Thyroid gland (tissue), 4 donors: ENCODE measurements at regions not wholly inside any gene's neighbourhood (a gene's known extent, or its start where the extent isn't known, plus 50 kb on each side); places are given as distances from the start of the nearest gene placed in this dataset.

Experiments used
- POLR2A ChIP-seq, 2 donors: fragments of 450-650 bp; IDR thresholded peaks; one replicate each; pipeline ENCODE4 v1.6.1; 2017; ENCODE audit warnings: antibody characterized with exemption in 2 of 2, mild to moderate bottlenecking in 2 of 2, moderate library complexity in 1 of 2
- TF ChIP-seq, protein P1 (sequence below), 6 experiments: fragments of 200-600 bp in 3 of 6; fragments of 450-650 bp in 3 of 6; sonication (generic) in 3 of 6; IDR thresholded peaks; one replicate each; pipeline ENCODE4 v1.5.1; 2016 to 2019; ENCODE audit warnings: antibody characterized with exemption in 6 of 6, mild to moderate bottlenecking in 2 of 6, inconsistent platforms in 1 of 6, moderate library complexity in 1 of 6

GRCh38 chr3:148221303-148221702 lies 476.4 kb upstream of the AGTR1 start:
- no peak for TF ChIP-seq POLR2A (IDR thresholded peaks at IDR 0.05)
- TF ChIP-seq, protein P1, sequence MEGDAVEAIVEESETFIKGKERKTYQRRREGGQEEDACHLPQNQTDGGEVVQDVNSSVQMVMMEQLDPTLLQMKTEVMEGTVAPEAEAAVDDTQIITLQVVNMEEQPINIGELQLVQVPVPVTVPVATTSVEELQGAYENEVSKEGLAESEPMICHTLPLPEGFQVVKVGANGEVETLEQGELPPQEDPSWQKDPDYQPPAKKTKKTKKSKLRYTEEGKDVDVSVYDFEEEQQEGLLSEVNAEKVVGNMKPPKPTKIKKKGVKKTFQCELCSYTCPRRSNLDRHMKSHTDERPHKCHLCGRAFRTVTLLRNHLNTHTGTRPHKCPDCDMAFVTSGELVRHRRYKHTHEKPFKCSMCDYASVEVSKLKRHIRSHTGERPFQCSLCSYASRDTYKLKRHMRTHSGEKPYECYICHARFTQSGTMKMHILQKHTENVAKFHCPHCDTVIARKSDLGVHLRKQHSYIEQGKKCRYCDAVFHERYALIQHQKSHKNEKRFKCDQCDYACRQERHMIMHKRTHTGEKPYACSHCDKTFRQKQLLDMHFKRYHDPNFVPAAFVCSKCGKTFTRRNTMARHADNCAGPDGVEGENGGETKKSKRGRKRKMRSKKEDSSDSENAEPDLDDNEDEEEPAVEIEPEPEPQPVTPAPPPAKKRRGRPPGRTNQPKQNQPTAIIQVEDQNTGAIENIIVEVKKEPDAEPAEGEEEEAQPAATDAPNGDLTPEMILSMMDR (IDR thresholded peaks at IDR 0.05) = no peak
